ENCODE measurements at regions not wholly inside any gene's neighbourhood (a gene's known extent, or its start where the extent isn't known, plus 50 kb on each side); places are given as distances from the start of the nearest gene placed in this dataset.

DNA sequence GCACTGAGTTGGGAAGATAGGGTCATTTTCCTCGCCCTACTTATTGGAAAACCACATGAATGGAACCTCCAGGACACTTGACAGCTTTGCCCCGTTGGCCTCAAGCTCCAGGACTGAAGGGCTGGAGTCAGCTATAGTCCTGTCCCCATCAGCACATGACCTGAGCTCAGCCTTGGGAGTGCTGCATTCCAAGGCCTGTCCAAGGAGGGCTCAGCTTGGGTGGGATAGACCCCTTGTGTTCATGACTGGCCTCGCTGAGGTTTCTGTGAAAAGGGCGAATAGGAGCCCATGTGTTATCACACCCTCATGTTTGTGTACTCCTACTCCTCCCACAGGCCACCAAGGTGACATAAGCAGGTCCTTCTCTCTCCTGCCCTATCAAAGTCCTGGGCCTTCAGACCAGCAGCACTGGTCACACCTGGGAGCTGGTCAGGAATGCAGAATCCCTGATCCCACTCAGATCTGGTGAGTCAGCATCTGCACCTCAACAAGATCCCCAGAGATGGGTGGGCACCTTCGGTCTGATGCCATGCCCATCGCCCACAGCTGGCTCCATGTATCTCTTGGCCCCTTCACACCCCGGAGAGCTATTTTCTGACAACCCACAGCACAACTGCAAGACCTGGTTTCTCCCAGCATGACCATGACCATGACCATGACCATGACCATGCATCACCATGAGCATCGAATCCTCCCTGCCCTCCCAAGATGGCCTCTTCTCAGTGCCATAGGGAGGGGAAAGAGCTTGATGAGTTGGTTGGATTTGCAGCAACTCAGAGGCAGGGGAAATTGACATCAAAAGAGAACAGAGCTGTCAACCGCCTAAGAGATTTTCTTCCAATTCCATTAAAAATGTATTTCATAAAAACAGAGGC, 83.0 kb upstream of the RAB6C start:
- Histone ChIP-seq H3K4me3 (ENCODE audit: low read depth in 1 of 2, low read length in 1 of 2) (no peak overlapping the region), H3K27ac (no peak overlapping the region), H3K36me3 (no peaks in the 10 kb centered on the region), H3K9me3 (no peaks in the 10 kb centered on the region), H3K27me3 (no peaks in the 10 kb centered on the region), H3K4me1 (ENCODE audit: control insufficient read depth in 1 of 2, insufficient read depth in 1 of 2, low read depth in 1 of 2, low read length in 1 of 2) (no peaks in the 10 kb centered on the region)
- TF ChIP-seq, protein P1, sequence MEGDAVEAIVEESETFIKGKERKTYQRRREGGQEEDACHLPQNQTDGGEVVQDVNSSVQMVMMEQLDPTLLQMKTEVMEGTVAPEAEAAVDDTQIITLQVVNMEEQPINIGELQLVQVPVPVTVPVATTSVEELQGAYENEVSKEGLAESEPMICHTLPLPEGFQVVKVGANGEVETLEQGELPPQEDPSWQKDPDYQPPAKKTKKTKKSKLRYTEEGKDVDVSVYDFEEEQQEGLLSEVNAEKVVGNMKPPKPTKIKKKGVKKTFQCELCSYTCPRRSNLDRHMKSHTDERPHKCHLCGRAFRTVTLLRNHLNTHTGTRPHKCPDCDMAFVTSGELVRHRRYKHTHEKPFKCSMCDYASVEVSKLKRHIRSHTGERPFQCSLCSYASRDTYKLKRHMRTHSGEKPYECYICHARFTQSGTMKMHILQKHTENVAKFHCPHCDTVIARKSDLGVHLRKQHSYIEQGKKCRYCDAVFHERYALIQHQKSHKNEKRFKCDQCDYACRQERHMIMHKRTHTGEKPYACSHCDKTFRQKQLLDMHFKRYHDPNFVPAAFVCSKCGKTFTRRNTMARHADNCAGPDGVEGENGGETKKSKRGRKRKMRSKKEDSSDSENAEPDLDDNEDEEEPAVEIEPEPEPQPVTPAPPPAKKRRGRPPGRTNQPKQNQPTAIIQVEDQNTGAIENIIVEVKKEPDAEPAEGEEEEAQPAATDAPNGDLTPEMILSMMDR (IDR thresholded peaks at IDR 0.05), result no peak

GRCh38 chr2:129901754-129902415, 77.6 kb upstream of the RAB6C start:
- no peaks in the 10 kb centered on the region for H3K4me1 ChIP-seq (ENCODE audit: control insufficient read depth in 1 of 2, insufficient read depth in 1 of 2, low read depth in 1 of 2, low read length in 1 of 2)
- H3K4me3 ChIP-seq (ENCODE audit: low read depth in 1 of 2, low read length in 1 of 2), result no peak overlapping the region
- no peak overlapping the region for H3K27ac ChIP-seq
- TF ChIP-seq, protein P1 (IDR thresholded peaks at IDR 0.05), result no peak
- H3K27me3 ChIP-seq, result no peaks in the 10 kb centered on the region
- no peaks in the 10 kb centered on the region for H3K36me3 ChIP-seq
- no peaks in the 10 kb centered on the region for H3K9me3 ChIP-seq

GRCh38 chr2:129902731-129903585, 76.5 kb upstream of the RAB6C start:
- TF ChIP-seq, protein P1 (IDR thresholded peaks at IDR 0.05), result no peak
- H3K4me1 ChIP-seq (ENCODE audit: control insufficient read depth in 1 of 2, insufficient read depth in 1 of 2, low read depth in 1 of 2, low read length in 1 of 2), result no peaks in the 10 kb centered on the region
- no peak overlapping the region for H3K4me3 ChIP-seq (ENCODE audit: low read depth in 1 of 2, low read length in 1 of 2)
- H3K27ac ChIP-seq, result no peak overlapping the region
- no peaks in the 10 kb centered on the region for H3K27me3 ChIP-seq
- no peaks in the 10 kb centered on the region for H3K9me3 ChIP-seq
- H3K36me3 ChIP-seq, result no peaks in the 10 kb centered on the region

DNA sequence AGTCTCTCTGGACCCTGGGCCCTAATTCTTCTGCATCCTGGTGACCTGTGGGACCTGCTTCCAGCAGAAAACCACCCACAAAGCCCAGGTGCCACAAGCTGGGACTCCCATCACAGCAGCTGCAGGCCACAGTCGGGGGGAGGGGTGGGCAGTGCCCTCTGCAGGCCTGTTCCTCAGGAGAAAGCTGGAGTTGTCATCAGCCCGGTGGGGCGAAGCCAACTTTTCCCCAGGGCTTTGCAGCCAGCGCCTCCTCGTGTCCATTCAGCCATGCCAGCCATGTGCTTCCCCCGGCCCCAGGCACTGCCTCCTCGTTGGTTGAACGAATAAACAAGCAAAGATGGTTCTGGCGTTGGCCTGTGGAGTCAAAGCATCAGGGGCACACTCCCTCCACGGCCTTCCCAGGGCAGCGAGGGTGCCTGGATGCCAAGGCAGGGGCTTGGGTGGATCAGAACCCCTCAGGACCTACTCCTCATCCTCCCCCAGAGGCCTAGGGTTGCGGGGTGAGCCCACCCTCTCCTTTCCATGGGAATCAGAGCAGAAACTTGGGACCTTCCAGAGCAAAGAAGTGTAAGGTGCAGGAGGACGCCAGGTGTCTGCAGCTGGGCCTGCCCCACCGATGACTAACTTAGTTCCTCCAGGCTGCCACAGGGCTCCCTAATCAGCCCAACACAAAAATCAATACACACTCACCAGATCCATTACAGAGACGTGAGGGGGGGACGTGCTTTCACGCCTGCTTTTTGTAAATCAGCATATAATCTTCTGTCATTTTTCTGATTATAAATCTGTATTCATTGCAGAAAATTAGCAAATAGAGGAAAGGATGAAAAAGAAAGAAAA, 75.7 kb upstream of the RAB6C start:
- Histone ChIP-seq H3K9me3 (no peaks in the 10 kb centered on the region), H3K36me3 (no peaks in the 10 kb centered on the region), H3K27me3 (no peaks in the 10 kb centered on the region), H3K27ac (no peak overlapping the region), H3K4me3 (ENCODE audit: low read depth in 1 of 2, low read length in 1 of 2) (no peak overlapping the region), H3K4me1 (ENCODE audit: control insufficient read depth in 1 of 2, insufficient read depth in 1 of 2, low read depth in 1 of 2, low read length in 1 of 2) (no peaks in the 10 kb centered on the region)
- TF ChIP-seq, protein P1 (IDR thresholded peaks at IDR 0.05), result no peak
